ENCODE measurements at regions not wholly inside any gene's neighbourhood (a gene's known extent, or its start where the extent isn't known, plus 50 kb on each side); places are given as distances from the start of the nearest gene placed in this dataset.
"Not testable (repeated sequence)": the region's sequence is repeated elsewhere in the genome, so short reads cannot be mapped to it uniquely, and the experiment has no call there.

DNA sequence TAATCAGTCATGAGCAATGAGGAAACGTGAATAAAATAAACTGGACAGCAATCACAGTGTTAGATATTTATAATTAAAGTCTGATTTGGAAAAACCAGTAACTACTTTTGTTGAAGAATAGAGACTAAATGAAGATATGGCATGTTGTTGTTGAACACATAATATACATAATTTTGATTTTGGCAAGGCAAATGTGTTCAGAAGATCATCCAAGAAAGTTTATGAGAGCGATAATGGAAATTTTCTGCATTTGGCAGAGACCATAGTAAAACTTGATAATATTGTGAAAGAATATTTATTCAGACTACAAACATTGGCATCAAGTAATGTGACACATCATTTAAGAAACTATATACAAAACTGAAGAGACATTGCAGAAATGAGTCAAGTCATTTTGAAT, 620.7 kb downstream of the TMA16 start:
- DNase-seq, result no peak

DNA sequence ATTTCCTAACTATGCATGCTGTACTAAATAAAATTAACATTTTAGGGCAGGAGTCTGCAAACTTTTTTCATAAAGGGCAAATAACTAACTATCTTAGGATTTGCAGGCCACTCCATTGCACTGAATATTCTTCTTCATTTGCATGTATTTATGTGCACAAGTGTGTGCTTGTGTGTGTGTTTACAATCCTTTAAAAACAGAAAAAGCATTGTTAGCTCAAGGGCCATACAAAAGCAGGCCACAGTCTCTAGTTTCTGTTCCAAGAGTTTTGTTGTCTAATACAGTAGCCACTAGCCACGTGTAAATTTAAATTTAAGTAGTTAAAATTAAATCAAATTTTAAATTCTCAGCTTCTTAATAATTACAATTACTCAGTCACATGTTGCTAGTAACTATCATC, 621.8 kb downstream of the TMA16 start:
- DNase-seq, result no peak

- DNase-seq, result no peak
These were observed 619.5 kb upstream of the SMIM31 start for GRCh38 chr4:164134388-164134787.

GRCh38 chr4:164136180-164136616, 617.7 kb upstream of the SMIM31 start:
- no peak for DNase-seq

GRCh38 chr4:164138521-164138920, 615.4 kb upstream of the SMIM31 start:
- no peak for DNase-seq

- no peak for DNase-seq
These were observed 614.6 kb upstream of the SMIM31 start for GRCh38 chr4:164139291-164139690.

DNA sequence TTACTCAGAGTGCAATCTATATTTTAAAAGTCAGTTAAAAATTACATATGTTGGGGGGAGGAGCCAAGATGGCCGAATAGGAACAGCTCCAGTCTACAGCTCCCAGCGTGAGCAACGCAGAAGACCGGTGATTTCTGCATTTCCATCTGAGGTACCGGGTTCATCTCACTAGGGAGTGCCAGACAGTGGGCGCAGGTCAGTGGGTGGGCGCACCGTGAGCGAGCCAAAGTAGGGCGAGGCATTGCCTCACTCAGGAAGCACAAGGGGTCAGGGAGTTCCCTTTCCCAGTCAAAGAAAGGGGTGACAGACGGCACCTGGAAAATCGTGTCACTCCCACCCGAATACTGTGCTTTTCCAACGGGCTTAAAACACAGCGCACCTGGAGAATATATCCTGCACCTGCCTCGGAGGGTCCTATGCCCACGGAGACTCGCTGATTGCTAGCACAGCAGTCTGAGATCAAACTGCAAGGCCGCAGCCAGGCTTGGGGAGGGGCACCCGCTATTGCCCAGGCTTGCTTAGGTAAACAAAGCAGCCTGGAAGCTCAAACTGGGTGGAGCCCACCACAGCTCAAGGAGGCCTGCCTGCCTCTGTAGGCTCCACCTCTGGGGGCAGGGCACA, 612.1 kb upstream of the SMIM31 start:
- DNase-seq, result not testable (repeated sequence)

- DNase-seq, result no peak
These were observed 599.5 kb upstream of the SMIM31 start for GRCh38 chr4:164154416-164154815.

DNA sequence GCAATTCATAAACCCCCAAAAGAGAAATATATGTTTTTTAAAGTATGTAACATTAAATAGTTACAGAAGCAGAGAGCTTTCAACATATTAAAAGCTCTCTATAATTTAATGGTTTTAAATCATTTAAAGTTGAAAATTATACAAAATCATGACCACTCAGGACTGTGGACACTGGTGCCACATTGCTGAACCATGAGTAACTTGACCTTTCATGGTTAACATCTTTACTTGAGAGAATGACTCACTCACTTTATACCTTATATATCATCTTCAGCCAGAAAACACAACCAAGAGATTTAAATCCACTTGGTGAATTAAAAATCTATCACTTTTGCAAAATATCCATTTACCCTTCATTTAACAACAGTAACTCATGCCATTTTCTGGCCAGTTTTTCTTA, 584.3 kb upstream of the SMIM31 start:
- DNase-seq, result no peak

GRCh38 chr4:164177153-164177552, 576.8 kb upstream of the SMIM31 start:
- DNase-seq, result no peak

- DNase-seq, result no peak
These were observed 576.2 kb upstream of the SMIM31 start for GRCh38 chr4:164177753-164178152.

DNA sequence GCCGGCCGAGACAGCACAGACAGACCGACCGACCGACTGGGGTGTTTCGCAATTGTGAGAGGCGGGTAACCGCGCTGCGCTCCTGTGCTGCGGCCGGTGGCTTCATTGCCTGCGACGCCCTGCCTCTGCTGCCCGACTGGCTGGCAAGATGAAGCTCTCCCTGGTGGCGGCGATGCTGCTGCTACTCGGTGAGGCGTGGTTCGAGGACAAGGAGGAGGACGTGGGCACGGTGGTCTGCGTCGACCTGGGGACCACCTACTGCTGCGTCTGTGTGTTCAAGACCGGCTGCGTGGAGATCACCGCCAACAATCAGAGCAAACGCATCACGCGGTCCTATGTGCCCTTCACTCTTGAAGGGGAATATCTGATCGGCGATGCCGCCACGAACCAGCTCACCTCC, 565.7 kb upstream of the SMIM31 start:
- DNase-seq, result no peak

GRCh38 chr4:164192844-164193243, 561.1 kb upstream of the SMIM31 start:
- DNase-seq, result no peak

DNA sequence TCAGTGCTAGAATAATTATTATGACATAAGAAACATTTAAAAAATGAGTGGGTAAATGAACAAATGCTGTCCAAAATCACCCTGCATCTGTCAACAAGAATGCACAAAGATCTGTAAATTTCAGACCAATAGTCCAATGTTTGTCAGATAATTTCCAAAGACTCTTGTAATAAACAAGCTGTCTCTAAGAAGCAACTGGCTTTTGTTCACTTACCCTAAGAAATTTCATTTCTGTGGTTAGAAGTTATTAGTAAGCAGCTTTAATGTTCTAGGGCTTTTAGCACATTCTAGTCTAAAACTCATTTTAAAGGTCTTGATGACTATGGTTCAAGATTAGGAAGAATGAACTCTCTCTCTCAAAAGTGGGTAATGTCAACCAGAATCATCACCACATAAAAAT, 560.3 kb upstream of the SMIM31 start:
- DNase-seq, result no peak

- DNase-seq, result no peak
These were observed 556.4 kb upstream of the SMIM31 start for GRCh38 chr4:164197556-164197955.

- no peak for DNase-seq
These were observed 550.5 kb upstream of the SMIM31 start for GRCh38 chr4:164203476-164203875.

GRCh38 chr4:164204434-164204833, 549.5 kb upstream of the SMIM31 start:
- no peak for DNase-seq

DNA sequence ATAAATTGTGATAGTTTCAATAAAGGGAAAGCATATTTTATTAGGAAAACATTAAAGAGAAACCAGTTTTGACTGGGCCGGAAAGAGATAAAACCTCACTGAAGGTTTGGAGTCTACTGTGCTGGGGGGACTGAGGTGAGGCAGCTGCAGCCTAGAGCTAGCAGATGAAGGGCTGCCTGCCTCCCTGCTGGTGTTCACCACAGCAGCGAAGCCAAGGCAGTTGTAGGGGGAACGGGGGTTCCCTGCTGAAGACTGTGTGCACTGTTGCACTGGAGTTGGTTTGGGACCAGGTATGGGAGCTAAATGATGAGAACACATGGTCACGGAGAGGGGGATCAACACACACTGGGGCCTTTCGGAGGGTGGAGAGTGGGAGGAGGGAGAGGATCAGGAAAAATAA, 546.5 kb upstream of the SMIM31 start:
- DNase-seq, result no peak

DNA sequence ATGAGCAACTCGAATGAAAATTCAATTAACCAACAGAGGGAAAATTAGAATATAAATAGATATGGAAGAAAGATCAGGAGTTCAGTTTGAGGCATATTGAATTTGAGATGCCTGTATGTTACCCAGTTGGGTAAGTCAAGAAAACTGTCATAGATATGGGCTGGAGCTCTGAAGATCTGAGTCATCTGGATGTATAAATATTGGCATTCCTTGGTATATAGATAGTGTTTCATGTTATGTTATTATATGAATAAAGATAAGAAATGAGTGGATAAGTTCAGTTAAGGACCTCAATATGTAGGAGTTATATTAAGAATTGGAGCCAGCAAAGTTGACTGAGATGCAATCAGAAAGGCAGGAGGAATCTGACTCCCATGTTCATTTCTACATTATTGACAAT, 543.6 kb upstream of the SMIM31 start:
- DNase-seq, result no peak

- no peak for DNase-seq
These were observed 541.8 kb upstream of the SMIM31 start for GRCh38 chr4:164212134-164212533.

- no peak for DNase-seq
These were observed 541.2 kb upstream of the SMIM31 start for GRCh38 chr4:164212714-164213113.

- no peak for DNase-seq
These were observed 538.7 kb upstream of the SMIM31 start for GRCh38 chr4:164215113-164215741.

DNA sequence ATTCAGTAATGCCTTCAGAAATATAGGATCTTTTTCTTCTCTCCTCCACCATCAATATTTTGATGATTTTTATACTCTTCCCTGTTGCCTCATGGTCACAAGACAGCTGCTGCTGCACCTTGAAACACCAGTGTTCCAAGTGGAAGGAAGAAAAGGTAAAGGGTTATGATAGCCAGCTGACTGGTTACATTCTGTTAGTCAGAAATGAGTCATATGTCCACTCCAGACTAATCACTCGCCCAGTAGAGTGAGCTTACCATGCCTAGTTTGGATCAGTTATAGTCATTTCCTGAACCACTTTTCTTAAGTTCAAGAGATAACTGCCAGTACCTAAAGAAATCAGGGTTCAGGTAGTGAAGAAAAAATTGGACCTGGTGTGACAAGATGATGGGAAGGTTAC, 532.3 kb upstream of the SMIM31 start:
- no peak for DNase-seq

- no peak for DNase-seq
These were observed 529.1 kb upstream of the SMIM31 start for GRCh38 chr4:164224871-164225270.

- DNase-seq, result no peak
These were observed 524.7 kb upstream of the SMIM31 start for GRCh38 chr4:164229255-164229654.
